CD8-positive, alpha-beta memory T cell (primary cell): ENCODE measurements at regions not wholly inside any gene's neighbourhood (a gene's known extent, or its start where the extent isn't known, plus 50 kb on each side); places are given as distances from the start of the nearest gene placed in this dataset.

Source experiments
- CTCF ChIA-PET: fragments of 350-600 bp; sonication (Branson Sonifier 250); formaldehyde crosslinking; loops from one replicate; lab custom pipeline; 2021; ENCODE audit warnings: antibody characterized with exemption; lab: Charles Lee
- POLR2A ChIA-PET: fragments of 350-600 bp; sonication (Branson Sonifier 250); formaldehyde crosslinking; loops from one replicate; lab custom pipeline; 2021; ENCODE audit warnings: antibody characterized with exemption; lab: Charles Lee
- DNase-seq, 5 donors: peaks; one replicate each; pipeline versions ENCODE4 v3.0.0 to v3.0.0-alpha.2; 2020 to 2022; ENCODE audit warnings: mixed read lengths in 1 of 5
- H3K27ac ChIP-seq: one replicate; pipeline ENCODE4 v1.7.0; 2013; ENCODE audit warnings: low read depth, mild to moderate bottlenecking, low read length, moderate library complexity
- H3K27me3 ChIP-seq: 2 replicates; pipeline ENCODE4 v1.7.0; 2013; ENCODE audit warnings: low read length, mild to moderate bottlenecking; ENCODE audit not compliant: insufficient read depth, poor library complexity, severe bottlenecking
- H3K36me3 ChIP-seq: 2 replicates; pipeline ENCODE4 v1.7.0; 2013; ENCODE audit warnings: mild to moderate bottlenecking, low read length, moderate library complexity; ENCODE audit not compliant: insufficient read depth
- H3K4me1 ChIP-seq: 2 replicates; pipeline ENCODE4 v1.7.0; 2013; ENCODE audit warnings: mild to moderate bottlenecking, low read length, moderate library complexity; ENCODE audit not compliant: insufficient read depth
- H3K4me3 ChIP-seq: 2 replicates; pipeline ENCODE4 v1.7.0; 2013; ENCODE audit warnings: mild to moderate bottlenecking, low read length
- H3K9me3 ChIP-seq: 2 replicates; pipeline ENCODE4 v1.7.0; 2013; ENCODE audit warnings: mild to moderate bottlenecking, low read length
- H3K27ac Mint-ChIP-seq, 8 donors: one replicate each; pipeline ENCODE4 v1.8.0; 2020 to 2021; ENCODE audit warnings: mixed read lengths in 8 of 8, mild to moderate bottlenecking in 6 of 8, inconsistent platforms in 3 of 8, moderate library complexity in 3 of 8
- H3K27me3 Mint-ChIP-seq, 2 donors: one replicate each; pipeline ENCODE4 v1.8.0; 2020 to 2021; ENCODE audit warnings: mixed read lengths in 2 of 2, mild to moderate bottlenecking in 1 of 2, moderate library complexity in 1 of 2
- H3K36me3 Mint-ChIP-seq, 3 donors: one replicate each; pipeline ENCODE4 v1.8.0; 2020 to 2021; ENCODE audit warnings: mixed read lengths in 3 of 3, inconsistent platforms in 1 of 3, mild to moderate bottlenecking in 1 of 3
- H3K4me1 Mint-ChIP-seq, 3 donors: one replicate each; pipeline ENCODE4 v1.8.0; 2020 to 2021; ENCODE audit warnings: mixed read lengths in 3 of 3, inconsistent platforms in 1 of 3, mild to moderate bottlenecking in 1 of 3
- H3K4me3 Mint-ChIP-seq, 7 donors: one replicate each; pipeline ENCODE4 v1.8.0; 2020 to 2021; ENCODE audit warnings: mixed read lengths in 7 of 7, mild to moderate bottlenecking in 6 of 7, moderate library complexity in 4 of 7, inconsistent platforms in 2 of 7
- H3K9me3 Mint-ChIP-seq, 5 donors: one replicate each; pipeline ENCODE4 v1.8.0; 2020 to 2022; ENCODE audit warnings: mixed read lengths in 5 of 5, mild to moderate bottlenecking in 3 of 5, moderate library complexity in 2 of 5, inconsistent platforms in 1 of 5

GRCh38 chr5:153893817-153894216, 144.9 kb downstream of the FAM114A2 start:
- Histone ChIP-seq H3K4me1 (no peaks in the 10 kb centered on the region), H3K9me3 (no peaks in the 10 kb centered on the region), H3K27me3 (no peaks in the 10 kb centered on the region), H3K36me3 (no peaks in the 10 kb centered on the region), H3K4me3 (no peak overlapping the region), H3K27ac (no peak overlapping the region)
- H3K9me3 Mint-ChIP-seq: no peaks in the 10 kb centered on the region
- no peak overlapping the region for H3K4me3 Mint-ChIP-seq
- ChIA-PET POLR2A (no interaction called here), CTCF (no interaction called here)
- peaks cover 0 to 3% of the 10 kb centered on the region in 2 donors for H3K27me3 Mint-ChIP-seq
- DNase-seq: no peak
- no peaks in the 10 kb centered on the region for H3K4me1 Mint-ChIP-seq
- H3K36me3 Mint-ChIP-seq: no peaks in the 10 kb centered on the region
- no peak overlapping the region for H3K27ac Mint-ChIP-seq

- H3K9me3 Mint-ChIP-seq: no peaks in the 10 kb centered on the region
- H3K4me3 Mint-ChIP-seq: no peak overlapping the region
- ChIA-PET CTCF (no interaction called here), POLR2A (no interaction called here)
- H3K9me3 ChIP-seq: no peaks in the 10 kb centered on the region
- no peaks in the 10 kb centered on the region for H3K36me3 Mint-ChIP-seq
- no peaks in the 10 kb centered on the region for H3K27me3 Mint-ChIP-seq
- no peak overlapping the region for H3K27ac ChIP-seq
- no peaks in the 10 kb centered on the region for H3K4me1 ChIP-seq
- H3K4me3 ChIP-seq: no peak overlapping the region
- H3K36me3 ChIP-seq: no peaks in the 10 kb centered on the region
- no peaks in the 10 kb centered on the region for H3K27me3 ChIP-seq
- no peaks in the 10 kb centered on the region for H3K4me1 Mint-ChIP-seq
- DNase-seq: no peak
- no peak overlapping the region for H3K27ac Mint-ChIP-seq
Measured at GRCh38 chr5:153891394-153891793, 147.3 kb downstream of the FAM114A2 start.

- Histone ChIP-seq H3K9me3 (no peaks in the 10 kb centered on the region), H3K4me3 (no peak overlapping the region), H3K36me3 (no peaks in the 10 kb centered on the region), H3K27me3 (no peaks in the 10 kb centered on the region), H3K27ac (no peak overlapping the region), H3K4me1 (no peaks in the 10 kb centered on the region)
- peaks cover 2 to 10% of the 10 kb centered on the region in 2 donors for H3K27me3 Mint-ChIP-seq
- no peaks in the 10 kb centered on the region for H3K4me1 Mint-ChIP-seq
- DNase-seq: no peak
- H3K9me3 Mint-ChIP-seq: no peaks in the 10 kb centered on the region
- H3K36me3 Mint-ChIP-seq: no peaks in the 10 kb centered on the region
- CTCF ChIA-PET: no interaction called here
- no peak overlapping the region for H3K4me3 Mint-ChIP-seq
- H3K27ac Mint-ChIP-seq: no peak overlapping the region
- POLR2A ChIA-PET: no interaction called here
Measured at GRCh38 chr5:153888781-153889180, 149.9 kb downstream of the FAM114A2 start.

- Histone ChIP-seq H3K4me1 (no peaks in the 10 kb centered on the region), H3K27ac (no peak overlapping the region), H3K27me3 (no peaks in the 10 kb centered on the region), H3K36me3 (no peaks in the 10 kb centered on the region), H3K4me3 (no peak overlapping the region), H3K9me3 (no peaks in the 10 kb centered on the region)
- POLR2A ChIA-PET: no interaction called here
- Mint-ChIP-seq H3K27ac (no peak overlapping the region), H3K36me3 (no peaks in the 10 kb centered on the region), H3K4me3 (no peak overlapping the region), H3K4me1 (no peaks in the 10 kb centered on the region), H3K9me3 (no peaks in the 10 kb centered on the region), H3K27me3 (peaks cover 4 to 20% of the 10 kb centered on the region in 2 donors)
- CTCF ChIA-PET: no interaction called here
- DNase-seq: no peak
Measured at GRCh38 chr5:153885141-153885540, 153.6 kb downstream of the FAM114A2 start.

- H3K4me1 Mint-ChIP-seq: no peaks in the 10 kb centered on the region
- POLR2A ChIA-PET: no interaction called here
Measured at GRCh38 chr5:153884612-153884957, 154.1 kb downstream of the FAM114A2 start.

GRCh38 chr5:153883854-153884611, 154.7 kb downstream of the FAM114A2 start:
- no peaks in the 10 kb centered on the region for H3K36me3 ChIP-seq
- no peaks in the 10 kb centered on the region for H3K27me3 ChIP-seq
- no peaks in the 10 kb centered on the region for H3K4me1 Mint-ChIP-seq
- no peak overlapping the region for H3K27ac Mint-ChIP-seq
- no peaks in the 10 kb centered on the region for H3K4me1 ChIP-seq
- H3K4me3 ChIP-seq: no peak overlapping the region
- no peak overlapping the region for H3K27ac ChIP-seq
- CTCF ChIA-PET: no interaction called here
- POLR2A ChIA-PET: no interaction called here
- H3K36me3 Mint-ChIP-seq: no peaks in the 10 kb centered on the region
- H3K4me3 Mint-ChIP-seq: no peak overlapping the region
- peaks cover 4 to 20% of the 10 kb centered on the region in 2 donors for H3K27me3 Mint-ChIP-seq
- no peaks in the 10 kb centered on the region for H3K9me3 Mint-ChIP-seq
- H3K9me3 ChIP-seq: no peaks in the 10 kb centered on the region
- DNase-seq: no peak

More at GRCh38 chr5:153884612-153884957, 154.1 kb downstream of the FAM114A2 start:
- Histone ChIP-seq H3K9me3 (no peaks in the 10 kb centered on the region), H3K4me1 (no peaks in the 10 kb centered on the region), H3K27me3 (no peaks in the 10 kb centered on the region), H3K4me3 (no peak overlapping the region), H3K27ac (no peak overlapping the region), H3K36me3 (no peaks in the 10 kb centered on the region)
- Mint-ChIP-seq H3K27me3 (peaks cover 4 to 20% of the 10 kb centered on the region in 2 donors), H3K9me3 (no peaks in the 10 kb centered on the region), H3K36me3 (no peaks in the 10 kb centered on the region), H3K27ac (no peak overlapping the region), H3K4me3 (no peak overlapping the region)
- CTCF ChIA-PET: no interaction called here
- no peak for DNase-seq

GRCh38 chr5:153881687-153882086, 157.0 kb downstream of the FAM114A2 start:
- no peak for DNase-seq
- Histone ChIP-seq H3K4me1 (no peaks in the 10 kb centered on the region), H3K4me3 (no peak overlapping the region), H3K9me3 (no peaks in the 10 kb centered on the region), H3K27me3 (no peaks in the 10 kb centered on the region), H3K36me3 (no peaks in the 10 kb centered on the region), H3K27ac (no peak overlapping the region)
- Mint-ChIP-seq H3K4me1 (no peaks in the 10 kb centered on the region), H3K4me3 (no peak overlapping the region), H3K27me3 (peaks cover 4 to 20% of the 10 kb centered on the region in 2 donors), H3K27ac (no peak overlapping the region), H3K36me3 (no peaks in the 10 kb centered on the region), H3K9me3 (no peaks in the 10 kb centered on the region)
- POLR2A ChIA-PET: no interaction called here
- CTCF ChIA-PET: no interaction called here

GRCh38 chr5:153880106-153880505, 158.6 kb downstream of the FAM114A2 start:
- H3K27ac ChIP-seq: no peak overlapping the region
- DNase-seq: no peak
- CTCF ChIA-PET: no interaction called here
- Mint-ChIP-seq H3K27me3 (peaks cover 4 to 21% of the 10 kb centered on the region in 2 donors), H3K4me1 (no peaks in the 10 kb centered on the region), H3K9me3 (no peaks in the 10 kb centered on the region), H3K4me3 (no peak overlapping the region), H3K27ac (no peak overlapping the region), H3K36me3 (no peaks in the 10 kb centered on the region)
- H3K27me3 ChIP-seq: no peaks in the 10 kb centered on the region
- POLR2A ChIA-PET: no interaction called here
- H3K9me3 ChIP-seq: no peaks in the 10 kb centered on the region
- no peaks in the 10 kb centered on the region for H3K36me3 ChIP-seq
- no peak overlapping the region for H3K4me3 ChIP-seq
- H3K4me1 ChIP-seq: no peaks in the 10 kb centered on the region
